ENCODE measurements at regions not wholly inside any gene's neighbourhood (a gene's known extent, or its start where the extent isn't known, plus 50 kb on each side); places are given as distances from the start of the nearest gene placed in this dataset.

DNA sequence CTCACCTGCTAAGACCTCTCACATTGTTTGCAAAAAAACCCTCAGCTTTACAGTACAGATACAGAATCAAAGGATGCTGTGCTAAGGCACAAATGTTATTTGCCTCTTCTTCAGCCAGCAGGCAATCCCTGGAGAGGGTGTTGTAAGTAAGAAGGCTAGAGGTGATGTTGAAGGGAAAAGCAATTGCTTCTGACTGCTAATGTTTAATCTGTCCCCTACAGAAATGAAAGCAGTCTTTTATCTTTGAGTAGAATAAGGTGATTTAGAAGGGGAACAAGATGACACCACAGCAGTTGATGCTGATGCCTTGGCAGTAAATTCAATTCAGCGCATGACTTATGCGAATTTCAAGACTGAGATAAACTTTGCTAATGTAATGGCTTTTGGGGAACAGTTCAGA, 1064.8 kb upstream of the IGFBP7 start:
- no peak for TF ChIP-seq POLR2A (IDR thresholded peaks at IDR 0.05; ENCODE audit: low read depth, low read length)
- TF ChIP-seq, protein P1, sequence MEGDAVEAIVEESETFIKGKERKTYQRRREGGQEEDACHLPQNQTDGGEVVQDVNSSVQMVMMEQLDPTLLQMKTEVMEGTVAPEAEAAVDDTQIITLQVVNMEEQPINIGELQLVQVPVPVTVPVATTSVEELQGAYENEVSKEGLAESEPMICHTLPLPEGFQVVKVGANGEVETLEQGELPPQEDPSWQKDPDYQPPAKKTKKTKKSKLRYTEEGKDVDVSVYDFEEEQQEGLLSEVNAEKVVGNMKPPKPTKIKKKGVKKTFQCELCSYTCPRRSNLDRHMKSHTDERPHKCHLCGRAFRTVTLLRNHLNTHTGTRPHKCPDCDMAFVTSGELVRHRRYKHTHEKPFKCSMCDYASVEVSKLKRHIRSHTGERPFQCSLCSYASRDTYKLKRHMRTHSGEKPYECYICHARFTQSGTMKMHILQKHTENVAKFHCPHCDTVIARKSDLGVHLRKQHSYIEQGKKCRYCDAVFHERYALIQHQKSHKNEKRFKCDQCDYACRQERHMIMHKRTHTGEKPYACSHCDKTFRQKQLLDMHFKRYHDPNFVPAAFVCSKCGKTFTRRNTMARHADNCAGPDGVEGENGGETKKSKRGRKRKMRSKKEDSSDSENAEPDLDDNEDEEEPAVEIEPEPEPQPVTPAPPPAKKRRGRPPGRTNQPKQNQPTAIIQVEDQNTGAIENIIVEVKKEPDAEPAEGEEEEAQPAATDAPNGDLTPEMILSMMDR (IDR thresholded peaks at IDR 0.05; ENCODE audit: extremely low read depth in 1 of 2, insufficient read depth in 1 of 2, low read depth in 1 of 2, low read length in 2 of 2), result no peak

Data from endothelial cell of umbilical vein (primary cell).